ENCODE measurements at regions not wholly inside any gene's neighbourhood (a gene's known extent, or its start where the extent isn't known, plus 50 kb on each side); places are given as distances from the start of the nearest gene placed in this dataset.

DNA sequence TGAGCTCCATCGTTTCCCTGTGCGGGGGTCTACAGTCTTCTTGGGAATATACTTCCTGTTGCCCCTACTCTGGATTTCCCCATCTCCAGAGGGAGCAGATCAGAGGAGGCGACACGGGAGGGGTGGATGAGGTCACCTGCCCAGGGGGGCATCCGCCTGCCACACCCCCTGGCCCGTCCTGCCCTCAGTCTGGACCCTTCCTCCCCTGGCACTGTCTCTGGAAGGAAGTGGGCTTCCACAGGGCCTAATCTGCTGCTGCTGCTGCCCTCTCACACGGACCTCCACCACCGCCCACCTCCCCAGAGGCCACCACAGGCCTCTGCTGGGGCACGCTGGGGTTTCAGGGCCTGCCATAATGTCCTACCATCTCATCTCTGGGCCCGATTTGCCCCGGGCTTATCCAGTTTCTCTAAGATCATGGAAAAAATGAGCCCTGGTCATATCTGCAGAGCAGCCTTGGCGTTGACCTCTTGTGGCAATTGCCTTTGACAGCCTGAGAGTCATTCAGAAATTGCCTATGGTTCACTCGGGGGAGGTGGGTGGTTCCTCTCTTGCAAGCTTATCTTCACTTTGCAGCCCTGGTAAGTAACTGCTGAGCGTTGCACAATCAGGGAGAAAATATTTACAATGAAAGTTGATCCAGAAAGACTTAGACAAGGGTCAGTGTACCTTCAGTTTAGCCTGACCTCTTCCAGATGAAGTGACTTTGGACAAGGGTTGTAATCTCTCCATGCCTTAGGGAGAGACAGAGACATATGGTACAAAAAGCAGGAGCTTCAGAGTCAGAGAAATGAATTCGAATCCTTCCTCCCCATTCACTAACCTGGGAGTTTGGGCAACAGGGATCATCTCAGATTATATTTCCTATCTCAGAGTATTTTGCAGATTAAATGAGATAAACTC is 252.4 kb downstream of the TOMM20 start (continued):
- TF ChIP-seq, protein P1, sequence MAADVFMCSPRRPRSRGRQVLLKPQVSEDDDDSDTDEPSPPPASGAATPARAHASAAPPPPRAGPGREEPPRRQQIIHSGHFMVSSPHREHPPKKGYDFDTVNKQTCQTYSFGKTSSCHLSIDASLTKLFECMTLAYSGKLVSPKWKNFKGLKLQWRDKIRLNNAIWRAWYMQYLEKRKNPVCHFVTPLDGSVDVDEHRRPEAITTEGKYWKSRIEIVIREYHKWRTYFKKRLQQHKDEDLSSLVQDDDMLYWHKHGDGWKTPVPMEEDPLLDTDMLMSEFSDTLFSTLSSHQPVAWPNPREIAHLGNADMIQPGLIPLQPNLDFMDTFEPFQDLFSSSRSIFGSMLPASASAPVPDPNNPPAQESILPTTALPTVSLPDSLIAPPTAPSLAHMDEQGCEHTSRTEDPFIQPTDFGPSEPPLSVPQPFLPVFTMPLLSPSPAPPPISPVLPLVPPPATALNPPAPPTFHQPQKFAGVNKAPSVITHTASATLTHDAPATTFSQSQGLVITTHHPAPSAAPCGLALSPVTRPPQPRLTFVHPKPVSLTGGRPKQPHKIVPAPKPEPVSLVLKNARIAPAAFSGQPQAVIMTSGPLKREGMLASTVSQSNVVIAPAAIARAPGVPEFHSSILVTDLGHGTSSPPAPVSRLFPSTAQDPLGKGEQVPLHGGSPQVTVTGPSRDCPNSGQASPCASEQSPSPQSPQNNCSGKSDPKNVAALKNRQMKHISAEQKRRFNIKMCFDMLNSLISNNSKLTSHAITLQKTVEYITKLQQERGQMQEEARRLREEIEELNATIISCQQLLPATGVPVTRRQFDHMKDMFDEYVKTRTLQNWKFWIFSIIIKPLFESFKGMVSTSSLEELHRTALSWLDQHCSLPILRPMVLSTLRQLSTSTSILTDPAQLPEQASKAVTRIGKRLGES (CRISPR knock-in tag; IDR thresholded peaks at IDR 0.05; ENCODE audit: borderline replicate concordance), result peak; percentile 62; the same call in 1 of the 2 replicates
- TF ChIP-seq IKZF5 (CRISPR knock-in tag; IDR thresholded peaks at IDR 0.05) (peak; percentile 10), ZNF552 (CRISPR knock-in tag; IDR thresholded peaks at IDR 0.05; ENCODE audit: borderline replicate concordance) (no peak), ZSCAN29 (CRISPR knock-in tag; conservative IDR thresholded peaks at IDR 0.05) (no peak; the same call in 1 of the 2 replicates), ETV5 (CRISPR knock-in tag; IDR thresholded peaks at IDR 0.05; ENCODE audit: borderline replicate concordance) (peak; percentile 82), FOXM1 (CRISPR knock-in tag; IDR thresholded peaks at IDR 0.05) (no peak), HMGXB4 (CRISPR knock-in tag; IDR thresholded peaks at IDR 0.05; ENCODE audit: borderline replicate concordance in 1 of 2, low read depth in 1 of 2) (0 out of 4 replicates have a peak, but pooled peaks have one; percentile 13 to 15), ARID4A (CRISPR knock-in tag; IDR thresholded peaks at IDR 0.05; ENCODE audit: borderline replicate concordance) (peak; percentile 66; the same call in 1 of the 2 replicates), ZBTB42 (CRISPR knock-in tag; IDR thresholded peaks at IDR 0.05) (no peak; the same call in 1 of the 2 replicates), EHMT2 (IDR thresholded peaks at IDR 0.05; ENCODE audit: borderline replicate concordance, low read depth, low read length) (no peak), IRX3 (CRISPR knock-in tag; IDR thresholded peaks at IDR 0.05; ENCODE audit: borderline replicate concordance, low read depth) (0 out of 2 replicates have a peak, but pooled peaks have one; percentile 13), SMARCC2 (IDR thresholded peaks at IDR 0.05) (no peak)
- TF ChIP-seq, protein P2, sequence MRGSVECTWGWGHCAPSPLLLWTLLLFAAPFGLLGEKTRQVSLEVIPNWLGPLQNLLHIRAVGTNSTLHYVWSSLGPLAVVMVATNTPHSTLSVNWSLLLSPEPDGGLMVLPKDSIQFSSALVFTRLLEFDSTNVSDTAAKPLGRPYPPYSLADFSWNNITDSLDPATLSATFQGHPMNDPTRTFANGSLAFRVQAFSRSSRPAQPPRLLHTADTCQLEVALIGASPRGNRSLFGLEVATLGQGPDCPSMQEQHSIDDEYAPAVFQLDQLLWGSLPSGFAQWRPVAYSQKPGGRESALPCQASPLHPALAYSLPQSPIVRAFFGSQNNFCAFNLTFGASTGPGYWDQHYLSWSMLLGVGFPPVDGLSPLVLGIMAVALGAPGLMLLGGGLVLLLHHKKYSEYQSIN (CRISPR knock-in tag; IDR thresholded peaks at IDR 0.05; ENCODE audit: borderline replicate concordance), result no peak
